Keratinocyte (primary cell): ENCODE measurements at regions not wholly inside any gene's neighbourhood (a gene's known extent, or its start where the extent isn't known, plus 50 kb on each side); places are given as distances from the start of the nearest gene placed in this dataset.

Source experiments
- DNase-seq: peaks from one replicate; pipeline ENCODE4 v3.0.0-alpha.2; 2011; ENCODE audit warnings: low read depth, missing footprints, low spot score
- FAIRE-seq: peaks from 2 replicates; lab custom pipeline; 2011; peaks lifted over from hg19 to GRCh38; lab: Jason Lieb, UNC
- H2AFZ ChIP-seq: 2 replicates; pipeline ENCODE4 v1.6.0; 2012; ENCODE audit warnings: low read length, control low read depth, inconsistent platforms; ENCODE audit not compliant: control insufficient read depth
- H3K27ac ChIP-seq: 2 replicates; pipeline ENCODE4 v1.5.1; 2011; ENCODE audit warnings: low read length; ENCODE audit not compliant: control insufficient read depth, insufficient read depth
- H3K27me3 ChIP-seq: 3 replicates; pipeline ENCODE4 v1.6.0; 2011; ENCODE audit warnings: low read length; ENCODE audit not compliant: control insufficient read depth, insufficient read depth; ENCODE audit errors: extremely low read depth
- H3K36me3 ChIP-seq, 2 experiments: 2 replicates in 1 of 2; 3 replicates in 1 of 2; pipeline ENCODE4 v1.5.1; 2011; ENCODE audit warnings: low read length in 2 of 2, mild to moderate bottlenecking in 1 of 2; ENCODE audit not compliant: control insufficient read depth in 2 of 2, insufficient read depth in 2 of 2; ENCODE audit errors: extremely low read depth in 1 of 2
- H3K4me1 ChIP-seq: 3 replicates; pipeline ENCODE4 v1.5.1; 2011; ENCODE audit warnings: low read length; ENCODE audit not compliant: control insufficient read depth, insufficient read depth; ENCODE audit errors: extremely low read depth
- H3K4me2 ChIP-seq: 3 replicates; pipeline ENCODE4 v1.6.0; 2011; ENCODE audit warnings: low read depth, low read length; ENCODE audit not compliant: control insufficient read depth, insufficient read depth; ENCODE audit errors: extremely low read depth
- H3K4me3 ChIP-seq, 3 experiments: fragments of 200-600 bp in 1 of 3; sonication (generic) in 1 of 3; 2 replicates in 2 of 3; 3 replicates in 1 of 3; pipeline ENCODE4 v1.5.1; 2011 to 2016; ENCODE audit warnings: low read length in 3 of 3, mild to moderate bottlenecking in 3 of 3, control low read depth in 2 of 3, inconsistent platforms in 1 of 3, low read depth in 1 of 3, mixed read lengths in 1 of 3, mixed run types in 1 of 3, moderate library complexity in 1 of 3; ENCODE audit not compliant: control insufficient read depth in 2 of 3, insufficient read depth in 2 of 3; ENCODE audit errors: extremely low read depth in 1 of 3
- H3K79me2 ChIP-seq: 2 replicates; pipeline ENCODE4 v1.6.0; 2012; ENCODE audit warnings: low read length; ENCODE audit not compliant: control insufficient read depth, insufficient read depth
- H3K9ac ChIP-seq: 3 replicates; pipeline ENCODE4 v1.6.0; 2011; ENCODE audit warnings: low read length; ENCODE audit not compliant: control insufficient read depth, insufficient read depth; ENCODE audit errors: extremely low read depth
- H3K9me1 ChIP-seq: 3 replicates; pipeline ENCODE4 v1.6.0; 2011; ENCODE audit warnings: low read length; ENCODE audit not compliant: control insufficient read depth, insufficient read depth; ENCODE audit errors: extremely low read depth
- H3K9me3 ChIP-seq: 2 replicates; pipeline ENCODE4 v1.5.1; 2012; ENCODE audit warnings: low read depth, low read length; ENCODE audit not compliant: control insufficient read depth
- H4K20me1 ChIP-seq: 3 replicates; pipeline ENCODE4 v1.6.0; 2011; ENCODE audit warnings: low read length; ENCODE audit not compliant: control insufficient read depth, insufficient read depth; ENCODE audit errors: extremely low read depth
- CTCF ChIP-seq, 3 experiments: IDR thresholded peaks in 1 of 3; conservative IDR thresholded peaks in 1 of 3; optimal IDR thresholded peaks in 1 of 3; 2 replicates in 2 of 3; 3 replicates in 1 of 3; pipeline versions ENCODE3 to v1.5.1; 2011; ENCODE audit warnings: low read length in 3 of 3, mild to moderate bottlenecking in 3 of 3, moderate library complexity in 2 of 3, control low read depth in 1 of 3, inconsistent platforms in 1 of 3; ENCODE audit not compliant: insufficient read depth in 2 of 3; ENCODE audit errors: extremely low read depth in 1 of 3
- EZH2 ChIP-seq: IDR thresholded peaks from one replicate; pipeline ENCODE4 v1.6.1; 2012; ENCODE audit warnings: inconsistent platforms, mild to moderate bottlenecking, low read length, moderate library complexity
- dilution Hi-C: fragments of 300-500 bp; cut with MboI; formaldehyde crosslinking; loops from one replicate; pipeline ENCODE4 v1.7.0; 2020; ENCODE audit warnings: low sequenced_read_pairs; ENCODE audit not compliant: extremely low pct_ligation_motif_present

- H3K27me3 ChIP-seq, result no peaks in the 10 kb centered on the region
- no peak for FAIRE-seq
- H2AFZ ChIP-seq, result no peak overlapping the region
- TF ChIP-seq EZH2 (no peak), CTCF (optimal IDR thresholded peaks at IDR 0.05 in 1 of 3, IDR thresholded peaks at IDR 0.05 in 1 of 3, conservative IDR thresholded peaks at IDR 0.05 in 1 of 3; ENCODE audit: extremely low read depth in 1 of 3, insufficient read depth in 2 of 3, low read length in 3 of 3) (no peak)
- no peak overlapping the region for H3K9ac ChIP-seq
- no peak overlapping the region for H3K4me3 ChIP-seq
- no peaks in the 10 kb centered on the region for H3K9me3 ChIP-seq
- H3K4me1 ChIP-seq, result no peaks in the 10 kb centered on the region
- no peaks in the 10 kb centered on the region for H4K20me1 ChIP-seq
- no peak for DNase-seq
- no peaks in the 10 kb centered on the region for H3K9me1 ChIP-seq
- no peak overlapping the region for H3K27ac ChIP-seq
- H3K36me3 ChIP-seq, result no peaks in the 10 kb centered on the region
- H3K79me2 ChIP-seq, result no peaks in the 10 kb centered on the region
- dilution Hi-C loops, result no loop called here
- no peak overlapping the region for H3K4me2 ChIP-seq
These were observed 283.9 kb upstream of the ISL1 start for GRCh38 chr5:51099173-51099853.

- no peaks in the 10 kb centered on the region for H4K20me1 ChIP-seq
- no peaks in the 10 kb centered on the region for H3K9me3 ChIP-seq
- no peak overlapping the region for H2AFZ ChIP-seq
- no peak for TF ChIP-seq CTCF (optimal IDR thresholded peaks at IDR 0.05 in 1 of 3, IDR thresholded peaks at IDR 0.05 in 1 of 3, conservative IDR thresholded peaks at IDR 0.05 in 1 of 3; ENCODE audit: extremely low read depth in 1 of 3, insufficient read depth in 2 of 3, low read length in 3 of 3)
- no peak for TF ChIP-seq EZH2
- no peak overlapping the region for H3K4me2 ChIP-seq
- H3K27me3 ChIP-seq, result no peaks in the 10 kb centered on the region
- DNase-seq (no peak), FAIRE-seq (no peak)
- H3K27ac ChIP-seq, result no peak overlapping the region
- H3K79me2 ChIP-seq, result no peaks in the 10 kb centered on the region
- no peaks in the 10 kb centered on the region for H3K4me1 ChIP-seq
- H3K9ac ChIP-seq, result no peak overlapping the region
- H3K36me3 ChIP-seq, result no peaks in the 10 kb centered on the region
- dilution Hi-C loops, result no loop called here
- no peak overlapping the region for H3K4me3 ChIP-seq
- no peaks in the 10 kb centered on the region for H3K9me1 ChIP-seq
These were observed 278.7 kb upstream of the ISL1 start for GRCh38 chr5:51104556-51104955.
